HuH-7.5 (cell line): ENCODE measurements at regions not wholly inside any gene's neighbourhood (a gene's known extent, or its start where the extent isn't known, plus 50 kb on each side); places are given as distances from the start of the nearest gene placed in this dataset.

Experiments used
- DNase-seq: peaks from one replicate; pipeline ENCODE4 v3.0.0; 2011; ENCODE audit warnings: low spot score

DNA sequence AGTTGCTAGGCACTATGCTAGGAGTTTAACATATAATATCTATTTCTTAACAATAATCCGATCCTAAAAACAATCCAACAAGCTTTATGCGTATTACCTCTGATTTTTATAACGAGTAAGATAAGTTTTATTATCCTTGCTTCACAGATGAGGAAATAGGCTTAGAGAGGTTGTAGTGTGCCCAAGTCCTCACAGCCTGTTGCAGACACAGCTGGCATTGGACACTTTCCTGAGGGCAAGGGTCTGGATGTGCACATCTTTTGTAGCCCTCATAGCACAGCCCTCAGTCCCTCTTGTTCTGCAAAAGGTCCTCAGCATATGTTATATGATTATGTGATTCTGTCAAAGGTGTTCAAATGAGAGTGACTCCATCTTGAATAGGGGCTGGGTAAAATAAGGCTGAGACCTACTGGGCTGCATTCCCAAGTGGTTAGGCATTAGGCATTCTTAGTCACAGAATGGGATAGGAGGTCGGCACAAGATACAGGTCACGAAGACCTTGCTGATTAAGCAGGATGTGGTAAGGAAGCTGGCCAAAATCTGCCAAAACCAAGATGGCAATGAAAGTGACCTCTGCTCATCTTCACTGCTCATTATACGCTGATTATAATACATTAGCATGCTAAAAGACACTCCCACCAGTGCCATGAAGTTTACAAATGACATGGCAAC, 75.7 kb upstream of the F3 start:
- DNase-seq, result no peak

DNA sequence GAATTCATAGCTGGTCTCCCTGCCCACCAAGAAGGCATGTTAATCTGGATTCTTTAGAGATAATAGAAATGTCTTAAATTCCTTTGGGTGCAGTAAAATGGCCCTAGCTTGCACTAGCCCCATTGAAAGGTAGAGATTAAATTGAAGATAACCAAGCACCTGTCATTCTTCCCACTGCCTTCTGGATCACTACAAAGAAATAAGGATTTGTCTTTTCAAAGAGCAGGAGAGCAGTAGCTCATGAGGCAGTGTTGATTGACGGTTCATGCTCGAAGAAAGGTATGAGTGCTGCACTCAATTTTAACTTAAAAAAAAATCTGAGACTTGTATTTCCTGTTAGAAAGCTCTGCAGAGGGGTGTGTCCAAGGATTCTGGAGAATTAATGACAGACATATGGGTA, 74.9 kb upstream of the F3 start:
- no peak for DNase-seq

GRCh38 chr1:94614996-94615395, 73.4 kb upstream of the F3 start:
- DNase-seq, result no peak

GRCh38 chr1:94614168-94614815, 72.7 kb upstream of the F3 start:
- no peak for DNase-seq

DNA sequence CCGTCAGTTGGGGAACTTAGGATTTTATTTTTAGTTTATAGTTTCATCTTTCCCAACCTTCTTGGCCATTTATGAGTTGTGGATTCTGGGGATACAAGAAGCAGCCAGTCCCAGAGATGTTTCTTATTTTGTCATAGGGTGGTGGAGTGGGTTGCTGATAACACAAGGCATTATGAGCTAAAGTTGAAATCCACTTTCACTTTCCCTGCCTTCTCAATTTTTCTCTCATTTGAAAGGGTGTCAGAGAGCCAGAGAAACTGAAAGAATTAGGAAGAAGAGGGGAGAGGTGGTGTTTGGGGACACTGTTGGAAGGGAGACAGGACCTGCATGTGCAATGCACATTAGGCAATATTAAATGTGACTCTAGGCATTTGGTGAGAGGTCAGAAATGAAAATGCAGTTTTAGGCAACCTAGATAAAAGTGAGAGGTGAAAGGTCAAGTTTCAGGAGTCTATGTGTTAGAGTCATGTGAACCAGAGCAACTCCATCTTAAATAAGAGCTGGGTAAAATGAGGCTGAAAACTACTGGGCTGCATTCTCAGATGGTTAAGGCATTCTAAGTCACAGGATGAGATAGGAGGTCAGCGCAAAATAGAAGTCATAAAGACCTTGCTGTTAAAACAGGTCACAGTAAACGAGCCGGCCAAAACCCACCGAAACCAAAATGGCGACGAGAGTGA, 71.1 kb upstream of the F3 start:
- DNase-seq, result no peak

- no peak for DNase-seq
These were observed 70.3 kb upstream of the F3 start for GRCh38 chr1:94611681-94612475.

- no peak for DNase-seq
These were observed 68.1 kb upstream of the F3 start for GRCh38 chr1:94609619-94610018.

DNA sequence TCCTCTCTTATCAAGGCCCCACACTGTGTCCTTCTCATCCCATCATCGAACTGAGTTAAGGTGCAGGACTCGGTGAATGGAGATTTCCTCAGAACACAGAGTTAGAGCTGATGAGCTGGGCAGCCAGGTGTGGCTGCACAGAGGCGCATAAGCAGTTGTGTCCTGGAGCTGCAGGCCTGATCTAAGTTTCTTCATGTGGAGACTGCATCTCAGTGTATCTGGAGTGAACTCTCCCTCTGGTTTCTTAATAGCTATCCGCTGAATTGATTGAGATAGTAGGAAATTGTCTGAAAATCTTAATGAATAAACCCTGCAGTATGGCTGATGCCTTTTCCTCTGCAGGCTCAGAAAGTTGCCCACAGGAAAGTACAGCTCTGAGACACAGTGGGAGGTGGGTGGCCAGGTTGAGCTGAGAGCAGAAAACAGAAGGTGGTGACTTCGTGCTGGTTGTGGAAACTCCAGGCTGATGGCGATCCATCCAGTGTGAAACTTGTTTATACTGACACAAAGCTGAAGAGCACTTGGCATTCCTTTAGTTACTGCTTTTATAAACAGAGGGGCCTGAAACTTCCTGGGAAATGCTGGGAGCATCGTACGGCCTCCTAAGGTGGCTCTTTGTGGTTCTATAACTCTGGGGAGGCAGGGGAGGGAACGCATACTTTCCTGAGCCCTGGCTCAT, 67.4 kb upstream of the F3 start:
- no peak for DNase-seq

GRCh38 chr1:94608142-94608851, 66.7 kb upstream of the F3 start:
- DNase-seq, result no peak

GRCh38 chr1:94607398-94607797, 65.8 kb upstream of the F3 start:
- no peak for DNase-seq

DNA sequence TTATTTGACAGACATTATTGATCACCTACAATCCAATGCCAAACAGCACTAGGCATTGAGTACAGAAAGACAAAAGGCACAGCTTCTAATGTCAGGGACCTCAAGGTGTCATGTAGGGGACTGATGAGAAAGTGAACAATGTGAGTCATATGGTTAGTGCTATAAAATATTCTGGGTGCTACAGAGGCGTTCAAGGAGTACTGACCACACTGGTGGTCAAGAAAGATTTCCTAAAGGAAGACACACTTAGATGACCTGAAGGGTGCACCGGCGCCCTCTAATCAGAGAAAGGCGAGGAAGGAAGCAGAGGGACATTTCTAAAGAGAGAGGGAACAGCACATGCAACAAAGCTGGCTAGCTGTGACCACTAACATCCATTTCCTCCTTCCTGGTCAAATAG, 64.9 kb upstream of the F3 start:
- DNase-seq, result no peak

DNA sequence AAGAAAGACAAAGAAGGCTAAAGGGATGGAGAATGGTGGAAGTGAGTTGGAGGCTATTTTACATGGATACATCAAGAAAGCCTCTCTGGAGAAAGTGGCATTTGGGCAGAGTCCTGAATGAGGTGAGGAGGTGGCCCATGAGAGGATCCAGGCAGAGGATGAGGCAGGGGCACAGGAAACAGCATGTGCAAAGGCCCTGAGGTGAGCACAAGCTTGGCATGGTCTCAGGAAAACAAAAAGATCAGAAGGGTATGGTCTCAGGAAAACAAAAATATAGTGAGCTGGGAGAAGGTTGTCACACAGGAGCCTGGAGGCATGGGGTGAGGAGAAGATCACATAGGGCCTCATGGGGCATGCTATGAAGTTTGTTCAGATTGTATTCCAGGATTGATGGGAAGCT, 62.1 kb upstream of the F3 start:
- DNase-seq, result no peak

GRCh38 chr1:94602802-94603625, 61.5 kb upstream of the F3 start:
- DNase-seq, result no peak

DNA sequence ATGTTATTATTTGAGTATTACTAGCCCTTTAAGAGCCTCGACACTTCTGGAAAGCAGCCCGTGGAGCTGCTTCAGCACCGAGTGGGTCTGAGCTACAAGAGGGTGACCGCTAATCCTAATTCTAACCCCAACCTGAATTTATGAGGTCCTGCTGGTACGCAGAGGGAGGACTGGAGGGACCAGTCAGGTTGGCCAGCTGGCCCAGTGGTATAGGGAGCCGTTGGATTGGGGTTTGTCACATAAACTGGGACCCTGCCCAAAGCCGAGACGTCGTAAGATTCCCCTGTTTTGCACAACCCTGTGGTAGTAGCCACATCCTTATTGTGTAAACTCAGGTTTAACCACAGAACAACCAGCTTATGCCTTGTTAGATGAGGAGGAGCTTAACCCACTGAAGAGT, 60.8 kb upstream of the F3 start:
- DNase-seq, result no peak

GRCh38 chr1:94600556-94600955, 59.0 kb upstream of the F3 start:
- DNase-seq, result no peak

DNA sequence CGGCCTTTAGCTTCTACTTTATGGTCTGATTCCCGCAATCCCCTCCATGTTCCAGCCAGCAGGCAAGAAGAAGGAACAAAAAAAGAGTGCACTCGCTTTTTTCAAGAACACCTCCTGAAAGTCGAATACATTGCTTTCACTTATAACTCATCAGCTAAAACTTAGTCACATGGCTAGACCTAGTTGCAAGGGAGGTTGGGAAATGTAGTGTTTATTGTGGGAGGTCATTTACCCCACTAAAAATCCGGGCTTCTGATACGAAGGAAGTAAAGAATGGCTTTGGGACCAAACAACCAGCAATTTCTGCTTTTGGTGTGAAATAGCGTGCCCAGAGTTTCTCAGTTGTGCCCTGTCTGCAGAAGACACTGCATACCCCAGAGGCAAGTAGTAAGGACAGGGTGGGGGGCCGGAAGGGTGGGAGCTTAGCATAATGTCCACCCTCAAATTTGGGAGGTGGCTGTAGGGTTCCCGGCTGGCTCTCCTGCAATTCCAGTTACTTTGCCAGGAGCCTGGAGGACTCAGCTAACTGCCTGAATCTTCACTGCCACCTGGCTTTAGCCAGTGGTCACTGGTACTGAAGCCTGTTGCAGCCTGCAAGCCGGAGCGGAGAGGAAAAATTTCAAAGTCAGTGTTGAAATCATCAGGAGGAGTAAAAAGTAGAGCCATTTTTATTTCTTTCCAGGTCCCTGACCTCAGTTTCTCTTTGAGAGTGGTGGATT, 57.7 kb upstream of the F3 start:
- DNase-seq, result no peak

GRCh38 chr1:94597701-94598100, 56.1 kb upstream of the F3 start:
- DNase-seq, result no peak

- no peak for DNase-seq
These were observed 54.7 kb upstream of the F3 start for GRCh38 chr1:94596260-94596659.

DNA sequence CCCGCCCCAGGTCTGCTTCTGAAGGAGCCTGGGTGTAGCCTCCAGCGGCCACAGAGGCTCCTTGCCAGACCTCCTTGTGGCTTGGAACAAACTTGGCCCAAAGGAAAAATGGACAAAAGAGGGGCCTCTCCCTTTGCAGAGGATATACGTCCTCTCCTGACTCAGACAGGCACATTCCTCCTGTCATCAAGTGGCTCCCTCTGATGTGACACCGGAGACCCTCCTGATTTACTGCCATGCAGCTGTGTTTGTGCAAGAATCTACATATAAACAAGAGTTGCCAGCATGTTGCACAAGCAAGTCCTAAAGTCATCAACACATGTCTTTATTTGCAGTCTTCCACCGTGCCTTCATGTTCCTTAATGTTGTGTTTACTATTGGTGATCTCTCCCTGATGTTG, 54.1 kb upstream of the F3 start:
- DNase-seq, result no peak

DNA sequence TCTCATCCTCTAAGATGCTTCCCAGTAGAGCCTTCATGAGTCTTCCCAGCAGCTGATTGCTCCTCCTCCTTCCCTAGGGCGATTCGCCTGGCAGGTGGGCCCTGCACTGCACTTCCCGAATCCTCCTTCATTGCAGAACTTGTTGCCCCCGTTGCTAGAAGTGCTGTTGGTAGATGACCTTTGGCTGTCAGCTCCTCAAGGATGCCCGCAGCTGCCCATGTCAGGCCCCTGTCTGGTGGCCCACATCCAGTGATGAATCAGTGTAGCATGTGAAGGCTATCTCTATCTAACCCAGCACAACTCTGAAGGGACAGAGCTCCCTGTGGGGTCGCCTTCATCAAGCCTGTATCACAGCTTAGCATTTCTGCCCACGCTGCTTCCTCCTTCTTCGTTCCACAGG, 52.1 kb upstream of the F3 start:
- no peak for DNase-seq
